Activated T-cell treated with anti-CD3 and anti-CD28 coated beads, Interleukin-2, amount 50 U/mL, for 24 hours (primary cell): ENCODE measurements at regions not wholly inside any gene's neighbourhood (a gene's known extent, or its start where the extent isn't known, plus 50 kb on each side); places are given as distances from the start of the nearest gene placed in this dataset.

Source experiments
- DNase-seq: peaks from one replicate; pipeline ENCODE4 v3.0.0-alpha.2; 2020
- H3K27ac Mint-ChIP-seq: 2 replicates; pipeline ENCODE4 v1.8.0; 2020; ENCODE audit warnings: mild to moderate bottlenecking, mixed read lengths
- H3K27me3 Mint-ChIP-seq: 2 replicates; pipeline ENCODE4 v1.8.0; 2020; ENCODE audit warnings: mixed read lengths
- H3K36me3 Mint-ChIP-seq: 2 replicates; pipeline ENCODE4 v1.8.0; 2020; ENCODE audit warnings: low read depth, mixed read lengths
- H3K4me1 Mint-ChIP-seq: 2 replicates; pipeline ENCODE4 v1.8.0; 2020; ENCODE audit warnings: low read depth, mixed read lengths
- H3K4me3 Mint-ChIP-seq: 2 replicates; pipeline ENCODE4 v1.8.0; 2020; ENCODE audit warnings: mild to moderate bottlenecking, moderate library complexity, mixed read lengths
- H3K9me3 Mint-ChIP-seq: 2 replicates; pipeline ENCODE4 v1.8.0; 2020; ENCODE audit warnings: mixed read lengths

DNA sequence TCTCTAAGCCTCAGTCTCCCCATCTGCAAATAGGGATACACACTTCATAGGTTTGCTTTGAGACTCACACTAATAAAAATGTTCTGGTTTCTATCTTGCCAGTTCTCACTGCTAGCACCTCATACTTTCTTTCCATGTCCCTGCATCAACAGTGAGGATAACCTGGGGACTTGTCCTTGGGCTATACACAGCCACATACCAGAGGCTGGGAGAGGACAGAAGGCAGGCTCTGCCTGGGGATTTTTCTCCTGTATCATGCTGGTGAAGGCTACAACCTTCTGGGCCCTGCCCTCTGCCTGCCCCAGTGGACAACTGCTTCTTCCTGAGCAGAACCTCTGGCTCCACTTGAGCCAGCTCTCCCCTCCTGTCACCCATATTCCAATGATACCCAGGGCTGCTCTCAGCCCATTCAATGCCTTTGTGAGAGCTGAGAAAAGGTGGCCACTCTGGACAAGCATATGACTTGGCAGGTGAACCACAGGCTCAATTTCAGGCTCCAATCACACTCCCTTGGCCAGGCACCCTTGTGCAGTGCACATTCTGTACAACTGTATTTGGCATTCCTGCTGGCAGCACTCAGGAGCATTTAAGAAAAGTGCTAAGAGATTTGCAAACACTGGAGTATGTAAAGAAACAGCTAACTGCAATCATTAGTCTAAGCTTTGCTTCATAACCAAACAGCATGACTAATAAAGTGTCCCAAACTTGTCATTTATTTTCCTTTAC lies 135.8 kb upstream of the VRK1 start:
- no peak for DNase-seq
- no peaks in the 10 kb centered on the region for H3K4me1 Mint-ChIP-seq
- no peak overlapping the region for H3K4me3 Mint-ChIP-seq
- no peaks in the 10 kb centered on the region for H3K36me3 Mint-ChIP-seq
- no peak overlapping the region for H3K27ac Mint-ChIP-seq
- peaks cover 55% of the 10 kb centered on the region for H3K27me3 Mint-ChIP-seq
- peaks cover 3% of the 10 kb centered on the region for H3K9me3 Mint-ChIP-seq

DNA sequence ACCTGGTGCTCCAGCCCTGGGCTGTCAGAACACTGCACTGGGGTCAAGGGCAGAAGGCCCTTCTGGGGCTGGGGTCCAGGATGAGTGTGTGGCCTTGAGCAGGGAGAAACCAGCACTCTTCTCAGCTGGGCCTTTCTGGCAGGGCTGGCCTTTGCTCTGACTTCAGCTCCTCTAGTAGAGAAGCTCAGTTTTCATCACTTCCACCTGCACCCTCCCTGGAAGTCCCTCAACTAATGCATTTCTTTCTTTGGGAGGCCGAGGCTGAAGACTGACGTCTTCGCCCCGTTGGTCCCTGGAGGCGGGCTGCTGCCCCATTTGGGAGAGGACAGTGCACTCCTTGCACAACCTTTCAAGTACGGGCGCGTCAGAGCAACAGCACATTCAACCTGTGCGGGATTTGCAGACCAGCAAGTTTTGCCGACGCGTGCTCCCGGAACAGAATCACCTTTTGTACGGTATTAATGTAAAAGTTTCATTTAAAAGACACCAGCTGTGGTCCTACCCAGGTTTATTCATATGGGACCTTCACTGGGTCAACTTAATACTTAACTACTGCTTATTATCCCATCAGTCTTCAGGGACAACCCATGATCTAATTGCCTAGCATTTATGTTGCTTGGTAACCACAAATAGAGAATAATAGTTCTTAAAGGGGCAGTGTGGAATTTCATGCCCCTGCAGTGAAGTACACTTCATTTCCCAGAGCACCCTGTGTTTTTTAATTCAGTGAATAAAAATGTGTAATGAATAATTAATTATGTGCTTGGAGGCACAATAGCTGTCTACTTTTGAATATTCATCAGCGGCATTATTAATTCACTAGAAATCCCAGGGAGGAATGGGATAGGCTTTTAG lies 134.8 kb upstream of the VRK1 start:
- no peaks in the 10 kb centered on the region for H3K4me1 Mint-ChIP-seq
- H3K27ac Mint-ChIP-seq = no peak overlapping the region
- DNase-seq = no peak
- no peak overlapping the region for H3K4me3 Mint-ChIP-seq
- H3K9me3 Mint-ChIP-seq = no peaks in the 10 kb centered on the region
- no peaks in the 10 kb centered on the region for H3K36me3 Mint-ChIP-seq
- peaks cover 60% of the 10 kb centered on the region for H3K27me3 Mint-ChIP-seq

DNA sequence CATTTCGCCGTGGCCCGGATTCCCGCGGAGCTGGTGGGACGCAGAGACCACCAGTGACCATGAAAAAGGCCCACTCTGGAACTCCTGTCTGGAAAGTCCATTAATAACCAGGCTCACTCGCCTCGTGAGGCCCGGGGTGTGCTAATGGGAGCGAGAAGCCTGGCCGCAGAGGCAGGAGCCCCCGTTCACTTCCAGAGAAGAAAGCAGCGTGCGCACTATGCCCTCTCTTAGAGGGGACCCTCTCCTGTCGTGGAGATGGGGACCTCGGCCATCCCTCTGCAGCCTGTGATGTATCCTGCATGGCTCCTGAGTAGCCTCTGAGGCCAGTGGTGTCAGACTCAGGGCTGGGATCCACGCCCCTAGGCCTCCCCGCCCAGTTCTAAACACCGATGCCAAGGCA lies 134.1 kb upstream of the VRK1 start:
- Mint-ChIP-seq H3K4me3 (no peak overlapping the region), H3K36me3 (no peaks in the 10 kb centered on the region), H3K9me3 (no peaks in the 10 kb centered on the region), H3K27me3 (peaks cover 61% of the 10 kb centered on the region), H3K4me1 (no peaks in the 10 kb centered on the region), H3K27ac (no peak overlapping the region)
- no peak for DNase-seq

DNA sequence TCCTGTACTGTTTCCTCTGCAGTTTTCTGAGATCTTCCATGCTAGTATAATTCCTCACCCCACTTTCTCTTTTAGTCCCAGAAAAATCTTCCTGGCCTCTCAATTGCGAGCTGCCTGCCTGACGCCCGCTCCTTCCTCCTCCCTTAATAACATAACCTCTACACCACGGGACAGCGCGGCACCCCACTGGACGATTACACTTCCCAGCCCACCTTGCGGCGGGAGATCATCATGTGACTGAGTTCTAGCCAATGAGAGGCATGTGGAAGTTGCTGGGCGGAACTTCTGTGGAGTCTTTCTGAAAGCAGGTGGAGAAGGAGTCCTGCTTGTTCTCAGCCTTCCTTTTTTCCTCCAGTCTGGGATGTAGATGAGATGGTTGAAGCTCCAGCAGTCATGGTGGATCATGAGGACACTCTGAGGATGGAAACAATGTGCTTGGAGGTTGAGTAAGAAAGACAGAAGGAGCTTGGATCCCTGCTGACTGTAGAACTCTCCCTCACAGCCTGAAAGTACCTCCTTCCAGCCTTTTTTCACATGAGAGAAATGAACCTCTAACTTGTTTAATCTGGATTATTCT lies 133.6 kb upstream of the VRK1 start:
- DNase-seq = no peak
- H3K36me3 Mint-ChIP-seq = no peaks in the 10 kb centered on the region
- no peak overlapping the region for H3K27ac Mint-ChIP-seq
- no peak overlapping the region for H3K4me3 Mint-ChIP-seq
- H3K4me1 Mint-ChIP-seq = no peaks in the 10 kb centered on the region
- H3K27me3 Mint-ChIP-seq = peaks cover 64% of the 10 kb centered on the region
- no peaks in the 10 kb centered on the region for H3K9me3 Mint-ChIP-seq

DNA sequence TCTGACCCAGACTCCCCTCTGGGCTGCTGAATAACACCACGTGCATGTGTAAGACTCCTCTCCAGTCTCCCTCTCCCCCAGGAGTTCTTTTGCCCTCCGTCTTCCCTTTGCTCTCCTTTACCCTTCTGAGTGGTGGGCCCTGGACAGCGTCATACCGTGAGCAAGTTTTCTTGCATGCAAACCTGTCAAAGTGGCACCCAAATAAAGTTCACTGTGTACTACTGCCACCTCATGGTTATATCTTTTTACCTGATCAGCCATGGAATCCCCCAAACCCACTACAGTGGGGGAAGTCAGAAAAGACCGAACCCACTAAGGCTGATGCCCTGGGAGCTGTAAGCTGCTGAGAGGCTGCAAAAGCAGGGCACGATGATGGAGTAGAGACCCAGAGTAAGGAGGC lies 131.1 kb upstream of the VRK1 start:
- H3K9me3 Mint-ChIP-seq = no peaks in the 10 kb centered on the region
- peaks cover 49% of the 10 kb centered on the region for H3K27me3 Mint-ChIP-seq
- H3K4me1 Mint-ChIP-seq = no peaks in the 10 kb centered on the region
- no peak overlapping the region for H3K4me3 Mint-ChIP-seq
- DNase-seq = no peak
- H3K36me3 Mint-ChIP-seq = no peaks in the 10 kb centered on the region
- H3K27ac Mint-ChIP-seq = no peak overlapping the region

DNA sequence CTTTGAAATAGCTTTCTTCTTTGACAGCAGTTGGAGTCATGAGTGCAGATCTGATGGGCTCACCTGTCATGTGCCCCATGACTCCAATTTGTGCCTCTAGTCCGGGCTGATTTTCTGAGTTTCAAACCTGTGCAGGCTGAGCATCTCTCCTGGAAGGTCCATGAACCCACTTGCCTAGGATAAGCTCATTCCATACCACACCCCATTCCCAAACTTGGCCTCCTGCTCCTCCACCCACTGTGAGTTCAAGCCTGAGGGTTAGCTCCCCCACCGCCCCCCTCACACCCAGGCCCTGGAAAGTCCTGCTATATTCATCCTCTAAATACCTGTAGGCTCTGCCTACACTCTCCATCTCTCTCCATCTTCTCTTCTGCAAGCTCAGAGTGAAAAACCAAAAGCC lies 126.8 kb upstream of the VRK1 start:
- Mint-ChIP-seq H3K27me3 (peaks cover 54% of the 10 kb centered on the region), H3K4me1 (no peaks in the 10 kb centered on the region), H3K36me3 (no peaks in the 10 kb centered on the region), H3K9me3 (no peaks in the 10 kb centered on the region), H3K4me3 (no peak overlapping the region), H3K27ac (no peak overlapping the region)
- DNase-seq = no peak

DNA sequence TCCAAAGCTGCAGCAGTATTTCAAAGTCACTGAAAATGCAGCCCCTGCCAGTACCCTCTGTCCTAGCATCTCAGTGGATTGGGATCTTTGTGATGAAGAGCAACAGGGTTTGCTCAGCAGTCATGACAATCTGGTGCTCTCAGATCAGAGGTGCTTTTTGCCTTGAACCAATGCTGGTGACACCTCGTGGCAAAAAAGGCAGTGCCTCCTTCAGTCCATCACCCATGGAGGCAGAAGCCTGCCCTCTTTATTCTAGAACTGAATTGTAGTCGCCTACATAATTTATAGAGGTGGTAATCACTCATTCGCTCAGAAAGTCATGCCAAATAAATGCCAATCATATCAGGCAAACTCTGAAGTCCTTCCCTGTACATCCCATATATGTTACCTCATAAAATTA lies 126.0 kb upstream of the VRK1 start:
- Mint-ChIP-seq H3K4me1 (no peaks in the 10 kb centered on the region), H3K36me3 (no peaks in the 10 kb centered on the region), H3K27ac (no peak overlapping the region), H3K27me3 (peaks cover 51% of the 10 kb centered on the region), H3K4me3 (no peak overlapping the region), H3K9me3 (no peaks in the 10 kb centered on the region)
- no peak for DNase-seq

DNA sequence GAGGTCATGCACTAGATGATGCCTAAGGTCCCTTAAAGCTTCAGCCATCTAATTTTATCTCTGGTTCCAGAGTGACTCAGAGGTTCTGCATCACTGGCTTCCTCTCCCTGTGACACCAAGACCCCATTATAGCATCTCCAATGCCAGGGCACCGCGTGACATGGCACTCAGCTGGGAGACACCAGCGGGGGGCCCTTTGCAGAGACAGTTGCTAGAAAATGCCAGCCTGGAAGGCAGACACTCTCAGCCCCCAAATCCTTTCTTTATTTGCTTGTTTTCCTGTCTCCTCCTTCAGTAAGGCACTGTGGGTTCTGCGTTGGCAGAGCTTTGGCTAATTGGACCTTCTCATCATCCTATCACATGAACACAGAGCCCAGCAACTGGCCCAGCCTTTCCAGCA lies 123.5 kb upstream of the VRK1 start:
- H3K4me1 Mint-ChIP-seq = no peaks in the 10 kb centered on the region
- H3K9me3 Mint-ChIP-seq = no peaks in the 10 kb centered on the region
- H3K4me3 Mint-ChIP-seq = no peak overlapping the region
- no peak overlapping the region for H3K27ac Mint-ChIP-seq
- no peak for DNase-seq
- peaks cover 50% of the 10 kb centered on the region for H3K27me3 Mint-ChIP-seq
- H3K36me3 Mint-ChIP-seq = no peaks in the 10 kb centered on the region

DNA sequence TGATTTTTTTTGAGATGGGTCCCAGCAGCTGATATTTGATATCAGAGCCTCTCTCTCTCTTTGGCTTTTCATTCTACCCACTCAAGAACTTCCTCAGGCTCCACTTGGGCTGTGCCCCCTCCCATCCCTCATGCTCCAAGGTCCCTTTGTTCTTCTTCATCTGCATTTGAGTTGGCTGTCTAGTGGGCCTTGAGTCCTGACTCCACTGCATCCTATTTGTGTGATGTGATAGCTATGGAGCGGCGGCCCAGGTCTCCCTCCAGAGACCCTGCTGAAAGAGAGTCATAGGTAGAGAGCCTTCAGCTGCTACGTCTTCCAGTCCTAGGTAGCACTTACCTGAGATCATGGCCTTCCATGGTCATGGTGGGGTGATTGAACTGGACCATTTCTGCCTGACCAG lies 123.1 kb upstream of the VRK1 start:
- Mint-ChIP-seq H3K36me3 (no peaks in the 10 kb centered on the region), H3K4me3 (no peak overlapping the region), H3K27ac (peak overlapping the region; percentile 20), H3K27me3 (peaks cover 50% of the 10 kb centered on the region), H3K4me1 (no peaks in the 10 kb centered on the region), H3K9me3 (no peaks in the 10 kb centered on the region)
- DNase-seq = no peak

DNA sequence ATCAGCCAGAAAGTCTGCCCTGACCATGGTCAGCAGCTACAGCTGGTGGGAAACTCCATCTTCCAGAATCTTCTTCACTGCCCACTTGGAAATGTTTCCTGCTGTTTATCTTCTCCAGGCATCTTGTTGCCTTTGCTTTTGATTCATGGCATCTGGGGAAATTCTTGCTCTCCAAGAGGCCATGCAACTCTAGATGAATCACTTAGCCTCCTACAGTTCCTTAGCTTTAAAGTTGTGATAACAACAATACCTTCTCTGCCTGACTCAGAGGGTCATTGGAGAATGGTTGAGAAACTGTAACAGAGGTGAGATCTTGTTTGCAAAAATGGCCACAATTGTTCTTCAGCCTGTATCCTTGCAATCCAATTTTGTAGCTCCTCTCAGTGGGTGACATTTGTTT lies 121.0 kb upstream of the VRK1 start:
- H3K36me3 Mint-ChIP-seq = no peaks in the 10 kb centered on the region
- no peak overlapping the region for H3K4me3 Mint-ChIP-seq
- no peaks in the 10 kb centered on the region for H3K4me1 Mint-ChIP-seq
- peaks cover 51% of the 10 kb centered on the region for H3K27me3 Mint-ChIP-seq
- H3K27ac Mint-ChIP-seq = no peak overlapping the region
- no peak for DNase-seq
- H3K9me3 Mint-ChIP-seq = no peaks in the 10 kb centered on the region

DNA sequence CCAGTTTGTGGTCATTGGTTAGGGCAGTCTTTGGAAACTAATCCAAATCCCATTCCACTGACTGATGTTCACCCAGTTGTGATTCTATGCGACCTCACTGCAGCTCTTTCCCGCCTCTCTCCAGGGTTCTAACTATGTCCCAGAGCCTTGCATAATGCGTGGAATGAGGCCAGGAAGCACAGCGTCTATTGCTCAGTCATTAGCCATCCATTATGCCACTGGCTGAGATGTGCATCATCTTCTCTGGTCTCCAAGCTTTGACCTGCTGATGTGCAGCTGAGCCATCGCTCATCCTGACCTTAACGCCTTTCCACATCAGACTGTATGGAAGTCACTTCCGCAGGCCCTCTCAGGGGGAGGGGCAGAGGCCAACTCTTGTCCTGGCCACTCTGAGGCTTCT lies 115.4 kb upstream of the VRK1 start:
- H3K4me1 Mint-ChIP-seq = no peaks in the 10 kb centered on the region
- H3K9me3 Mint-ChIP-seq = no peaks in the 10 kb centered on the region
- no peak overlapping the region for H3K27ac Mint-ChIP-seq
- no peaks in the 10 kb centered on the region for H3K36me3 Mint-ChIP-seq
- DNase-seq = no peak
- H3K27me3 Mint-ChIP-seq = peaks cover 46% of the 10 kb centered on the region
- H3K4me3 Mint-ChIP-seq = no peak overlapping the region

DNA sequence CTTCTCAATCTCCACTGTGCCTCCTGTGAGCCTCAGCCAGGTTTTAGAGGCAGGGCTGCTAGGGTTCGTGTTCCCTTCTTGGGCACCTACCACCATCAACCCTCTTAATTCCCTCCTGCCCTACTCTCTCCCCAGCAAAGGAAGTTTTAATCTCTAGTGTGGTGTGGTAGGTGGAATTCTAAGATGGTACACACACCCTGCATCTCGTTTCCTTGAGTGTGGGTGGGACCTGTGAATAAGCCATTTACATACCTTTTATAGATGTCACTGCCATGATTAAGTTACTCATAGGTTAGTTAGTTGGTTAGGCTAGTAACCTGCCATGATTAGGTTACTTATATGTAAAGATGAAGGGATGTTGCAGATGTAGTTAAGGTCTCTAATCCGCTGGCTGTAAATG lies 114.8 kb upstream of the VRK1 start:
- Mint-ChIP-seq H3K27me3 (peaks cover 43% of the 10 kb centered on the region), H3K4me1 (no peaks in the 10 kb centered on the region), H3K27ac (no peak overlapping the region), H3K9me3 (no peaks in the 10 kb centered on the region), H3K36me3 (no peaks in the 10 kb centered on the region), H3K4me3 (no peak overlapping the region)
- DNase-seq = no peak

DNA sequence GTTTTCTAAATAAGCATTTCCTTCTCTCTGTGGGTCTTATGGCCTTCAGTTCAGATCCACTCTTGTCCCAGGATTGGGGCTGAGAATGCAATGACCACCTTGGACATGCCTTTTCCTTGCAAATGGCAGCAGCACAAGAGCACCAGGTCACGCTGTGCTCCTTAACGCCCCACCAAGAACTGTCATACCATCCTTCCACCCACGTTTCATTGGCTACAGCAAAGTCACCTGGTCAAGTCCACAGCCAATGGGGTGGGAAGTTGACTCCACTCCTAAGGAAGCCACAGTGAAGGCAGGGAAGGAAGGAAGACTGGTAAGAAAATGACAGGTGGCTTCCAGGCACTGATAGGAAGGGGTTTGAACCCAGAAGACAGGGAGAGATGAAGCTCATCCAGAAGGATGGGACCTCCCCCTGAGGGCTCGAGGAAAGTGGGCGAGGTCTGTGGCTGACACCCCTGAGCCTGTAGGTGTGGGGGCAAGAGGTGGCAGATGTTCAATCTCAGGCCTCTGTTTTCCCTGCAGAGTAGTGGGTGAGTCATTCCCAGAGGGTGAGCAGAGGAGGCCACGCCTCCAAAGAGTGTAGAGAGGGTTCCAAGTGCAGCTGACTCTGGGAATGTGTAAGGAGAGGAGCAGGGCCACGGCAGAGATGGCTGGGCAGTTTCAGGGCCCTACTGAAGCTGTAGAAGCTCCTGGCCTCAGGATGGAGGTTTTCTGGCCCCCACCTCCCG lies 113.5 kb upstream of the VRK1 start:
- H3K4me1 Mint-ChIP-seq = no peaks in the 10 kb centered on the region
- no peak for DNase-seq
- H3K36me3 Mint-ChIP-seq = no peaks in the 10 kb centered on the region
- H3K27me3 Mint-ChIP-seq = peaks cover 30% of the 10 kb centered on the region
- H3K27ac Mint-ChIP-seq = no peak overlapping the region
- H3K4me3 Mint-ChIP-seq = no peak overlapping the region
- H3K9me3 Mint-ChIP-seq = no peaks in the 10 kb centered on the region

DNA sequence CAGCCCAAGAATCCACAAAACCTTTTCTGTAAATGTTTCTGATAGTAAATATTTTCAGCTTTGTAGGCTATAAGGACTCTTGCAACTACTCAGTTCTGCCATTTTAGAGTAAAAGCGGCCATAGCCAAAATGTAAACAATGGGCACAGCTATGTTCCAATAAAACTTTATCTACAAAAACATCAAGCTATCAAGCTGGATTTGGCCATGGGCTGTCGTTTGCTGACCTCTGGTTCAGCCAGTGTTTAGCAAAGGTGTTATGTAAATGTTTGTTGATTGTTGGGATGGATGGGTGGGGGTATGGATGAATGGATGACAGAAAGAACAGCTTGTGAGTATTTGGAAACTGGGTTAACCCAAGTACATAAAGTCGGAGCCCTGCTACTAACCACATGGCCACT lies 111.1 kb upstream of the VRK1 start:
- DNase-seq = no peak
- peaks cover 23% of the 10 kb centered on the region for H3K27me3 Mint-ChIP-seq
- H3K9me3 Mint-ChIP-seq = no peaks in the 10 kb centered on the region
- no peaks in the 10 kb centered on the region for H3K36me3 Mint-ChIP-seq
- no peak overlapping the region for H3K27ac Mint-ChIP-seq
- no peak overlapping the region for H3K4me3 Mint-ChIP-seq
- no peaks in the 10 kb centered on the region for H3K4me1 Mint-ChIP-seq
